ENCODE measurements at regions not wholly inside any gene's neighbourhood (a gene's known extent, or its start where the extent isn't known, plus 50 kb on each side); places are given as distances from the start of the nearest gene placed in this dataset.

DNA sequence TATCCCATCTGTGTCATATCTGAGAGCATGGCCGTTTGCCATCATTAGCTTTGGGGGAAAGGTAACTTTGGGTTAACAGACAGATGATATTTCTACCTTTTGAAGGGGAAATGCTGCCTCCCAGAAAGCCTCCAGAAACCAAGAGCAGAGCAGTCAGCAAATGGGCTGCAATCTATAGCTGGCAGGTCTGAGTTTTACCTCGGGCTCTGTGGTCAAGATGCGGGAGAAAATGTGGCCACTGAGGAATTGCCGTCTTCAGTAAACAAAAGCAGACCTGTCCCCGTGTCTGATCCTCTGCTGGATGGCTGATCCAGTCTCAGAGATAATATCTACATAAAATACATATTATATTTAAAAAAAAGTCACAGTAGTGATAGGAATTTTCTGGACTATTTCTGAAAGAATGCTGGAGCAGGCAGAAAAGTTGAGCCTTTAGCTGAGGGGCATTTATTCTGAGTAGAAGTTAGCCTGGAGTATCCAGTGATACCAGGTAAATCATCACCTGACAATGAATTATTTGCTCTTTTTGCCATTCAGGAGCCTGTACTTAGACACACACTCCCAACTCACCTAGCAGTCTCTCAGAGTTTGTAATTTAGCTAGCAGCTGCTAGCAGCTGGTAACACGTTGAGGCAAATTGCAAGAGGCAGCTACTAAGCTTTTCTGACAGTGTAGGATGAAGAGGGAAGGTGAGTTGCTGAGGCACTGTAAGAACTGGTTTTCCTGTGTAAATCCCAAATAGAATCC, 285.3 kb upstream of the RARB start:
- TF ChIP-seq, protein P1, sequence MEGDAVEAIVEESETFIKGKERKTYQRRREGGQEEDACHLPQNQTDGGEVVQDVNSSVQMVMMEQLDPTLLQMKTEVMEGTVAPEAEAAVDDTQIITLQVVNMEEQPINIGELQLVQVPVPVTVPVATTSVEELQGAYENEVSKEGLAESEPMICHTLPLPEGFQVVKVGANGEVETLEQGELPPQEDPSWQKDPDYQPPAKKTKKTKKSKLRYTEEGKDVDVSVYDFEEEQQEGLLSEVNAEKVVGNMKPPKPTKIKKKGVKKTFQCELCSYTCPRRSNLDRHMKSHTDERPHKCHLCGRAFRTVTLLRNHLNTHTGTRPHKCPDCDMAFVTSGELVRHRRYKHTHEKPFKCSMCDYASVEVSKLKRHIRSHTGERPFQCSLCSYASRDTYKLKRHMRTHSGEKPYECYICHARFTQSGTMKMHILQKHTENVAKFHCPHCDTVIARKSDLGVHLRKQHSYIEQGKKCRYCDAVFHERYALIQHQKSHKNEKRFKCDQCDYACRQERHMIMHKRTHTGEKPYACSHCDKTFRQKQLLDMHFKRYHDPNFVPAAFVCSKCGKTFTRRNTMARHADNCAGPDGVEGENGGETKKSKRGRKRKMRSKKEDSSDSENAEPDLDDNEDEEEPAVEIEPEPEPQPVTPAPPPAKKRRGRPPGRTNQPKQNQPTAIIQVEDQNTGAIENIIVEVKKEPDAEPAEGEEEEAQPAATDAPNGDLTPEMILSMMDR (optimal IDR thresholded peaks at IDR 0.05 in 1 of 3, IDR thresholded peaks at IDR 0.05 in 1 of 3, conservative IDR thresholded peaks at IDR 0.05 in 1 of 3; ENCODE audit: extremely low read depth in 1 of 3, insufficient read depth in 2 of 3, low read length in 3 of 3): no peak
- TF ChIP-seq EZH2 (IDR thresholded peaks at IDR 0.05; ENCODE audit: low read length): no peak
